HG03565 (cell line): ENCODE measurements at regions not wholly inside any gene's neighbourhood (a gene's known extent, or its start where the extent isn't known, plus 50 kb on each side); places are given as distances from the start of the nearest gene placed in this dataset.
"Not testable (repeated sequence)": the region's sequence is repeated elsewhere in the genome, so short reads cannot be mapped to it uniquely, and the experiment has no call there.

Experiments
- ATAC-seq: cut with Tn5 transposase; IDR thresholded peaks from one replicate; pipeline ENCODE4 v1.9.1; 2021; ENCODE audit warnings: mild to moderate bottlenecking, moderate library complexity; ENCODE audit not compliant: unreplicated experiment

- no peak for ATAC-seq
Measured at GRCh38 chr1:148386617-148387016, 96.5 kb downstream of the PPIAL4G start.

- ATAC-seq = not testable (repeated sequence)
Measured at GRCh38 chr1:148386031-148386398, 97.1 kb downstream of the PPIAL4G start.

GRCh38 chr1:148385371-148386030, 97.6 kb downstream of the PPIAL4G start:
- no peak for ATAC-seq

GRCh38 chr1:148383966-148384365, 99.1 kb downstream of the PPIAL4G start:
- ATAC-seq = no peak

DNA sequence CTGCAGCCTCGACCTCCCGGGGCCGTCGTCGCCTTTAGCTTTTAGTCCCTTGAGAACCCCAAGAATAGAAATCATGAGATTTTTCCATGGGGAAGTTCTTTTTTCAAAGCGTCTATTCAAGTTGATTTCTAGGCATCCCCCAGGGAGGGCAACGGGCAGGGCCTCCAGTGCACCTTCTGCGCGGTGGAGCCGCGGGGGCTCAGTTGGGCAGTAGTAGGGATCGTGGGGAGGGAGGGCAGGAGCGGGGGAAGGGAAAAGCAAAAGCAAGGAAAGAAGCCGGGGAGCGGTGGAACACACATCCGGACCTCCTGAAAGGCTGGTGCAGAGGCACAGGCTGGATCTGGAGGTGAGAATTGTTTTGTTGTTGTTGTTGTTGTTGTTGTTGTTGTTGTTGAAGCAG, 103.4 kb downstream of the PPIAL4G start:
- no peak for ATAC-seq

- no peak for ATAC-seq
Measured at GRCh38 chr1:148379170-148379500, 104.0 kb downstream of the PPIAL4G start.

- not testable (repeated sequence) for ATAC-seq
Measured at GRCh38 chr1:148377992-148378391, 105.1 kb downstream of the PPIAL4G start.

GRCh38 chr1:148377045-148377444, 106.1 kb downstream of the PPIAL4G start:
- not testable (repeated sequence) for ATAC-seq

DNA sequence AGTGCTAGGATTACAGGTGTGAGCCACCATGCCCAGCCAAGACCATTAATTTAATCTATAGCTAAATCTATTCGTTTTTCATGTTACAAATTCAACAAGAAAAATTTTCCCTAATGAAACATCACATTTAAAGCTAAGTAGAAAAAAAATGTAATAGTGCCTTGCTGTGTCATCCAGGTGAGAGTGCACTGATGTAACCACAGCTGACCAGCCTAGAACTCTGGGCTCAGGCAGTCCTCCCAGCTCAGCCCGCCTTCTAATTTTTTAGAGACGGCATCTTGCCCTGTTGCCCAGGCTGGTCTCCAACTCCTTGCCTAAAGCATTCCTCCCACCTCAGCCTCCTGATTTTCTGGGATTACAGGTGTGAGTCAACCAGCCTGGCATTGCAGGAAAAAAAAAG, 109.0 kb downstream of the PPIAL4G start:
- ATAC-seq = no peak

DNA sequence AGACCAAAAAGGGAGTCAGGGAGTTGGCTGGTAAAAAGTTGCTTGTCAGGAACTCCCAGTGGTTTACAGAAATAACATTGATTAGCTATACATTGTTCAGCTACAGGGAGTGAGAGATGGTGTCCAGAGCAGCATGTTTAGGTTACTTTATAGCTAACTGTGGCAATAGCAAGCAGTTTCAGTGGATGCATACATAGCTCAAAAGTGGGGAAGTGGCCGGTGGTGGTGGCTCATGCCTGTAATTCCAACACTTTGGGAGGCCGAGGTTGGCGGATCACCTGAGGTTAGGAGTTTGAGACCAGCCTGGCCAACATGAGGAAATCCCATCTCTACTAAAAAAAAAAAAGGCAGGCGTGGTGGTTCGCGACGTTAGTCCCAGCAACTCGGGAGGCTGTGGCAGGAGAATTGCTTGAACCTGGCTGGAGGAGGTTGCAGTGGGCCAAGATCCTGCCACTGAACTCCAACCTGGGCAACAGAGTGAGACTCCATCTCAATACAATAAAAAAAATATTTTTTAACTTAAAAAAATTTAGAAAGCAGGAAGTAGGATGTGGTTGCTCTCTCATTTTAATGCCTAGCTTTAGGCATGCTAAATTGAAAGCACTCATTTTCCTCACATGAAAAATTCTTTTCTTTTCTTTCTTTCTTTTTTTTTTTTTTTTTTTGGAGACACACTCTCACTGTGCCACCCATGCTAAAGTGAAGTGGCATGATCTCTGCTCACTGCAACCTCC, 109.7 kb downstream of the PPIAL4G start:
- no peak for ATAC-seq

DNA sequence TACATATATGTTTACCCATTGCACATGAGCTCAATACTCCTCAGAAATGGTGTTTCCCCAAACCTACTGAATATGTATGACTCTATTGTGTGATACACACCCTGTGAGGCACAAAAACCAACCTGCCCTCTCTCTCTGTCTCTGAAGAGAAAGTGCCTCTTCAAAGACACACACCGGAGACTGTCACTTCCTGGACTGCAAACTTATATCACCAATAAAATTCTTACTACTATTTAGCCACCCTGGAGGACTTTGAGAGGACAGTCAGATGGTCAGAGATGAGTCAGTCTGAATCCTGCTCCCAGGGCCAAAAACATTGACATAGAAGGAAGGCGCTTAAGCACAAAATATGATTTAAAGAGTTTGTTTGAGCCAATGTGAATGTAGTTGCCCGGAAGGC, 110.4 kb downstream of the PPIAL4G start:
- no peak for ATAC-seq

DNA sequence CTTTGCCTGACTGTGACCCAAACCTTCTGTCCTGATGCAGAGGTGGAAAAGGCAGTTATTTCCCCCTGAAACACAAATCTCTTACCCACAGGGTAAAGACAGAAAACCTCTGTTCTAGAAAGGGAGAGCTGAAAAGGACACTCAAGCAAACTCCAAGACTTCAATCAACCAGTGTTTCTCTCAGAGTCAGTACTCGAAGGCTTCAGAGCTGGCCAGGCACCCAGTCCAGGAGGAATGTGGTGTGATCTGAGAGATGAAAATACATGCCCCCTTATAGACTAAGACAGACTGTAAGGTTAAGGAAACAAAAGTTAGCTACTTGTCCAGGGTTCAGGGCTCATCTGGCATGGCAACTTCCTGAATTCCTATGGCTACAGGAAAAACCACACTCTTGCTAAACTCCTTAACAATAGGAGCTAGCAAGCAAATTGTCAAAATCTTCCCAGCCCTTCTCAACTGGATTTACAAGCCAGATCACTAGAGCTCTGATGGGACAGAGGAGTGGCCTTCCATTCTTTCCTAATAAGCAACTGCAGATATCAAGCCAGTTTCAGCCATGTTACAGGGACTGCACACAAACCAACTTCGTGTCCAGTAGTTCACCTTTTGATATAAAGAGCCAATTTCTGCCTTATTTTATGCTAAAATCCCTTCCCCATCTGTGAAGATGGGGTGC, 110.9 kb downstream of the PPIAL4G start:
- ATAC-seq = not testable (repeated sequence)

DNA sequence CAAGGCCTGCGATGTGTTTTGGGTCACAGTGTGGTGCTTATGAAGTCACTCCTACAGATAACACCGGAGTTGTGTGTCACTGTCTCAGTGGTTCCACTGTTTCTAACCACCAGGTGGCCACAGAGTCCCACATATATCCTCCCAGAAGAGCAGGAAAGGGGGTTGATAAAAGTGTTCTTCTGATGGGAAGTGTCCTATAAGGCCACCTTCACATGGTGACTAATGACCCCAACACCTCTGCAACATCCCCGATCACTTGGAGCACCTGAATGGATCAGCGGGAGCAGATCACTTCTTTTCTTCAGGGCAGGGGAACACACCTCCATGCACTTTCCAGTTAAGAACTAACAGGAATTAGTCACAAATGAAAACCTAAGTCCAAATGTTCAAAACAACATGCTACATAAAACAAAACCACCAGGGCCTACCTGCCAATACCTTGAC, 111.5 kb downstream of the PPIAL4G start:
- not testable (repeated sequence) for ATAC-seq

- not testable (repeated sequence) for ATAC-seq
Measured at GRCh38 chr1:148370661-148371060, 112.4 kb downstream of the PPIAL4G start.

DNA sequence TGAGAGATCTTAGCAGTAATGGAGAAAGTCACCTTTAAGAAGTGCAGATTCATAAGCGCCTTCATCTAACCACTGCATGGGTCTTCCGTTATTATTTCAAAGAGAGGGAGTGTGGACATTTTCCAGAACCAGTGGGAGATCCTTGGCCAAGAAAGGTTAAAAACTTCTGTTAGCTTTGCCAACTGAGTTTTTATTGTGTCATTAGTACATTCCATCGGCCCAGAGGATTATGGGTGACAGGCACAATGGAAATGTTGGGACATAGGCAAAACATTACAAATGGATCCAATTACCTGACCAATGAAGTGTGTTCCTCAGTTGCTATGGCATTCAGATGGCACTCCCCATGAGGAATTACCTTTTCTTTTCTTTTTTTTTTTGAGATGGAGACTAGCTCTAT, 115.5 kb downstream of the PPIAL4G start:
- no peak for ATAC-seq

GRCh38 chr1:148366136-148366753, 116.9 kb downstream of the PPIAL4G start:
- ATAC-seq = not testable (repeated sequence)

DNA sequence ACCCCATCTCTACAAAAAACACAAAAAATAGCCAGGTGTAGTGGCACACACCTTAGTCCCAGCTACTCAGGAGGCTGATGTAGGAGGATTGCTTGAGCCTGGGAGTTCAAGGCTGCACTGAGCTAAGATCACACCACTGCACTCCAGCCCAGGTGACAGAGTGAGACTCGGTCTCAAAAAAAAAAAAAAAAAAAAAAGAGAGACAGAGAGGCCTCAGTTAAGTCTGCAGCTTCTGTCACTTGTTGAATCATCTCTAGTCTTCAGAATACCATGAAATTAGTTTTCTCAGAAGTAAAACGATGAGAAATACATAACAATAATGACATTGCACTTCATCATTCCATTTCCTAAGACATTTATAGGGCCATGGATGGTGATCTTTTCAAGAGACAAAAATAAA, 118.0 kb downstream of the PPIAL4G start:
- not testable (repeated sequence) for ATAC-seq

DNA sequence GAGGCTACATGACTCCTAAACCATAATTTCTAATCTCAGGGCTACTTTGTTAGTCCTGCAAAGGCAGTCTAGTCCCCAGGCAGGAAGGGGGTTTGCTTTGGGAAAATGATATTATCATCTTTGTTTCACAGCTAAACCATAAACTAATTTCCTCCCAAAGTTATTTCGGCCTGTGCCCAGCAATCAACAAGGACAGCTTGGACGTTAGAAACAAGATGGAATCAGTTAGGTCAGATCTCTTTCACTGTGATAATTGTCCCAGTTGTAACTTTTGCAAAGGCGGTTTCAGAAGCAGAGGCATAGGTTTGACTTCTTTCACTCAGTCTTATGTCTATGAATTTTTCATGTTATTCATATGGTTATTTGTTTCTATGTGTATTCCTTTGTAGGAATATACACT, 119.1 kb downstream of the PPIAL4G start:
- not testable (repeated sequence) for ATAC-seq

DNA sequence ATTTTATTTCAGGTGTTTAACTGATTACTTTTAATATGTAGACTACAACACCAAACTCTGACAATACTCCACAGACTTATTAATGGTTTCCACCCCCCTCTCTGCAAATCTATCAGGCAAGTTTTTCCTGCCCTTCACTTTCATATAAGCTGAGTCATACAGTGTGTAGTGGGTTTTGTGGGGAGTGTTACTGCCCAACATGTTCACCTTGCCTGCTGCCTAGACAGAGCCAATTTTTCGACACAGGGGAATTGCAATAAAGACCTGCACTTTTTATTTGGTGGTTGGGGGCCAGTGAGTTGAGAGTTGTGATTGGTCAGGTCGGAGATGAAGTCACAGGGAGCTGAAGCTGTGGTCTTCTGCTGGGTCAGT, 119.7 kb downstream of the PPIAL4G start:
- no peak for ATAC-seq

DNA sequence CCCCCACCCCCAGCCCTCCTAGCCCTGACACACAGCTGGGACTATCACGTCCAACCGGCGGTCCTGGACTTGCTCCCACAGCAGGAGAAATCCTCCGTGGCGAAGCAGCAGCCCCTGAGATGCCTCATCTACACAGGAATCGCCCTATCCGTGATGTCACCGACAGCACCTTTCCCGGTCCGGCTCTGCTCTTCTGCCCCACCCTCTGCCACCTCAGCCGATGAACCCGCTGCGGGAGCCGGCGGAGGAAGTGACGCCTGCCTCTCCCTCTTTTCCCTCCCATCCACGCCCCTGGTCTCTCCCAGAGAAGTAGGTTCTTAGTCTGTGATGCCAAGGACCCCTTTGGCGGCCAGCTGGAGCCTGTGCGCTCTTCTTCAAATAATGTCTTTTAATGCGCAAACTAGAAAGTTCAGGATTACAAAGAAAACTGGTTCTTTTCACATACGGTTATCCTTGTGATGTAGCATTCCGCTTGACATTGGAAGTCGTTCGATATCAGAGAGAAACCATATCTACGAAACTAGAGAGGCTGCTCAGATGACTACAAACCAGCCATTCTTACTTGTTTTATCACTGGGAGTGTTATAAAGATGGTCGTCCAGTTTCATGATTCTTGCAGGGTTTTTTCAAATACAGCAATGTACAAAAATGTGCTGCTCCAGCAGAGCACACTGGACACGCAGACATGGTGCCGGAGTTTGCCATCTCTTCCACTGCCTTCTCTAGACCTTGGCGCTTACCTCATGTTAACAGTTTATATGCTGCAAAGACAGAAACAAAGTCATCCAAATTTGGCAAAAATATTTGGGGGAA, 120.3 kb downstream of the PPIAL4G start:
- no peak for ATAC-seq

DNA sequence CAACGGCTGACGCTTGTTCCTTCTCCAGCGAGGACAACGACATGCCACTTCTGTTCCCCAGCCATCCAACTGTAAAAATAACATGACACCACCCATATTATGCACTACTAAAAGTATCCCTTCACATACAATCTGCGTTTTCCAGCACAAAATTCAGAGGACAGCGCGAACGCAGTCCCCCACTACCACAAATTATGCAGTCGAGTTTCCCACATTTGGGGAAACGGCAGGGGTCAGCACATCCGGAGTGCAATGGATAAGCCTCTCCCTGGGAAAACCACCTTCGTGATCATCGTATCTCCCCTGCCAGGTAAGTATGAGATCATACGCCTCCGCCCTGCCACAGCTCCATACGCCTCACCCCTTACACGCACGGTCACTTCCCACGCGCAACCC, 120.9 kb downstream of the PPIAL4G start:
- ATAC-seq = no peak
